ENCODE measurements at regions not wholly inside any gene's neighbourhood (a gene's known extent, or its start where the extent isn't known, plus 50 kb on each side); places are given as distances from the start of the nearest gene placed in this dataset.

DNA sequence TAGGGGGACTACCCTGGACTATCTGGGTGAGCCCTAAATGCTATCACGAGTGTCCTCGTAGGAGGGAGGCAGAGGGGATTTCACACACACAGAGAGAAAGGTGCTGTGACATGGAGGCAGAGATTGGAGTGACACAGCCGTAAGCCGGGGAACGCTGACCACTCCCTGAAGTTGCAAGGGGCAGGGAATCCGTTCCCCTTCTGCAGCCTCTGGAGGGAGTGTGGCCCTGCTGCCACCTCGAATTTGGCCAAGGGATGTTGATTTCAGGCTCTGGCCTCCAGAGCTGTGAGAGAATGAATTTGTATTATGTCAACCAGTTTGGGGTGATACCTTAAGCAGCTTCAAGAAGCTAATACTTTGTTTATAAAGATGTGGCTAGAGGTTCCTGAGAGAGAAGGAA lies 137.7 kb downstream of the ACTL8 start:
- Histone ChIP-seq H3K4me1 (no peaks in the 10 kb centered on the region), H3K27me3 (replicated peaks; ENCODE audit: control insufficient read depth, insufficient read depth, low read length) (no peaks in the 10 kb centered on the region), H3K9me3 (no peaks in the 10 kb centered on the region), H3K4me3 (ENCODE audit: low read depth, low read length) (no peak overlapping the region), H3K36me3 (ENCODE audit: control insufficient read depth, insufficient read depth, low read length) (no peaks in the 10 kb centered on the region)
- Mint-ChIP-seq H3K9me3 (ENCODE audit: unreplicated experiment) (no peaks in the 10 kb centered on the region), H3K36me3 (ENCODE audit: insufficient read depth, unreplicated experiment) (no peaks in the 10 kb centered on the region), H3K4me3 (ENCODE audit: unreplicated experiment) (no peak overlapping the region), H3K27me3 (ENCODE audit: insufficient read depth, unreplicated experiment) (peaks cover 21% of the 10 kb centered on the region), H3K4me1 (ENCODE audit: low read depth, unreplicated experiment) (no peaks in the 10 kb centered on the region), H3K27ac (ENCODE audit: unreplicated experiment) (no peak overlapping the region)
- CTCF ChIA-PET = no interaction called here
- DNase-seq = no peak
- no peak for TF ChIP-seq CTCF (IDR thresholded peaks at IDR 0.05; ENCODE audit: insufficient read depth in 1 of 2, low read depth in 1 of 2, low read length in 1 of 2, severe bottlenecking in 1 of 2, unreplicated experiment in 1 of 2)
- no TSS peak for BruUV-seq (replicated peaks)
- POLR2A ChIA-PET = no interaction called here
- intact Hi-C loops (cut with micrococcal nuclease; ENCODE audit: unreplicated experiment) = no loop called here

DNA sequence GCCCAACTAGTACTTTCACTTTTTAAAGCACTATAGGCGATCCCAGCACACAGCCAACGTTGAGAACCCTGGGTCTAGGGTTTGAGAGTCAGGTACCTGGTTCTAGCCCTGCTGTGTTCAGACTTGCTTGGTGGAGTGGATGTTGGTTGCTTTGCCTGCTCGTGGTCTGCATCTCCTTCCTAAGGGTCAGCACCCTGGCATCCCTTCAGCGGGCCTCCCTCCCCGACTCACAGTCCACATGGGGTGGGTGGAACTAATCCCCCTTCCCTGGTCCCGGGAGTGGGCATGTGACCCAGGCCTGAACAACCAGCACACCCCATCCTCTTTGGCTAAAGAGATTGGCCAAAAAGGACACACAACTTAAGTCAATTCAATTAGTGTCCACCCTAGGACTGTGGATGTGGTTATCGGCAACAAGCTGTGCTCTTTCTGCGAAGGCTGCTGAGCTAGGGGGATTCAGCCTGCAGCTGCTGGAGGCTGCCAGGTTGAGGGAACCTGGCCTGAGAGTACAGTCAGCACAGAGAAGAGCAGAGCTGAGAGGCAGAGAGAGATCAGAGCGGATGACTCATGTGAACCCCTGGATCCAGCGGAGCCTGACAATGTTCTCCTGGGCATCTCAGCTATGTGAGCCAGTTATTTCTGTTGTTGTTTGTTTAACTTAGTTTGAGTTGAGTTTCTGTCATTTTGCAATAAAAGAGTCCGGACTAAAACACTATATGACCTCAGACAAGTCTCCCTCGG lies 138.9 kb downstream of the ACTL8 start:
- BruUV-seq (replicated peaks) = no TSS peak
- Histone ChIP-seq H3K27me3 (replicated peaks; ENCODE audit: control insufficient read depth, insufficient read depth, low read length) (no peaks in the 10 kb centered on the region), H3K4me3 (ENCODE audit: low read depth, low read length) (no peak overlapping the region), H3K4me1 (no peaks in the 10 kb centered on the region), H3K36me3 (ENCODE audit: control insufficient read depth, insufficient read depth, low read length) (no peaks in the 10 kb centered on the region), H3K9me3 (no peaks in the 10 kb centered on the region)
- H3K4me1 Mint-ChIP-seq (ENCODE audit: low read depth, unreplicated experiment) = no peaks in the 10 kb centered on the region
- peaks cover 28% of the 10 kb centered on the region for H3K27me3 Mint-ChIP-seq (ENCODE audit: insufficient read depth, unreplicated experiment)
- no peaks in the 10 kb centered on the region for H3K36me3 Mint-ChIP-seq (ENCODE audit: insufficient read depth, unreplicated experiment)
- no peaks in the 10 kb centered on the region for H3K9me3 Mint-ChIP-seq (ENCODE audit: unreplicated experiment)
- CTCF ChIA-PET = no interaction called here
- no peak overlapping the region for H3K27ac Mint-ChIP-seq (ENCODE audit: unreplicated experiment)
- POLR2A ChIA-PET = no interaction called here
- TF ChIP-seq CTCF (IDR thresholded peaks at IDR 0.05; ENCODE audit: insufficient read depth in 1 of 2, low read depth in 1 of 2, low read length in 1 of 2, severe bottlenecking in 1 of 2, unreplicated experiment in 1 of 2) = no peak
- H3K4me3 Mint-ChIP-seq (ENCODE audit: unreplicated experiment) = no peak overlapping the region
- no peak for DNase-seq
- intact Hi-C loops (cut with micrococcal nuclease; ENCODE audit: unreplicated experiment) = no loop called here

GRCh38 chr1:17895401-17895800 lies 140.3 kb downstream of the ACTL8 start:
- H3K27me3 ChIP-seq (replicated peaks; ENCODE audit: control insufficient read depth, insufficient read depth, low read length) = no peaks in the 10 kb centered on the region
- DNase-seq = no peak
- no peaks in the 10 kb centered on the region for H3K4me1 ChIP-seq
- no peaks in the 10 kb centered on the region for H3K9me3 ChIP-seq
- no peak for TF ChIP-seq CTCF (IDR thresholded peaks at IDR 0.05; ENCODE audit: insufficient read depth in 1 of 2, low read depth in 1 of 2, low read length in 1 of 2, severe bottlenecking in 1 of 2, unreplicated experiment in 1 of 2)
- no peaks in the 10 kb centered on the region for H3K36me3 Mint-ChIP-seq (ENCODE audit: insufficient read depth, unreplicated experiment)
- POLR2A ChIA-PET = no interaction called here
- H3K4me3 Mint-ChIP-seq (ENCODE audit: unreplicated experiment) = no peak overlapping the region
- peaks cover 23% of the 10 kb centered on the region for H3K27me3 Mint-ChIP-seq (ENCODE audit: insufficient read depth, unreplicated experiment)
- BruUV-seq (replicated peaks) = no TSS peak
- no peak overlapping the region for H3K4me3 ChIP-seq (ENCODE audit: low read depth, low read length)
- H3K27ac Mint-ChIP-seq (ENCODE audit: unreplicated experiment) = no peak overlapping the region
- H3K4me1 Mint-ChIP-seq (ENCODE audit: low read depth, unreplicated experiment) = no peaks in the 10 kb centered on the region
- no peaks in the 10 kb centered on the region for H3K9me3 Mint-ChIP-seq (ENCODE audit: unreplicated experiment)
- intact Hi-C loops (cut with micrococcal nuclease; ENCODE audit: unreplicated experiment) = no loop called here
- no peaks in the 10 kb centered on the region for H3K36me3 ChIP-seq (ENCODE audit: control insufficient read depth, insufficient read depth, low read length)
- CTCF ChIA-PET = no interaction called here

All from Caco-2 (cell line).